ENCODE measurements at regions not wholly inside any gene's neighbourhood (a gene's known extent, or its start where the extent isn't known, plus 50 kb on each side); places are given as distances from the start of the nearest gene placed in this dataset.

- Histone ChIP-seq H3K27me3 (ENCODE audit: control insufficient read depth, insufficient read depth, low read length) (no peaks in the 10 kb centered on the region), H3K4me3 (ENCODE audit: low read depth, low read length) (no peak overlapping the region), H3K36me3 (ENCODE audit: control insufficient read depth, insufficient read depth, low read length) (no peaks in the 10 kb centered on the region)
- CTCF ChIA-PET: no interaction called here
- POLR2A ChIA-PET: no interaction called here
- DNase-seq (ENCODE audit: low read depth): no peak
- no peak for TF ChIP-seq CTCF (IDR thresholded peaks at IDR 0.05; ENCODE audit: insufficient read depth, low read depth, low read length)
These were observed 315.6 kb upstream of the SMIM31 start for GRCh38 chr4:164438321-164438720.

- Histone ChIP-seq H3K4me3 (ENCODE audit: low read depth, low read length) (no peak overlapping the region), H3K27me3 (ENCODE audit: control insufficient read depth, insufficient read depth, low read length) (no peaks in the 10 kb centered on the region), H3K36me3 (ENCODE audit: control insufficient read depth, insufficient read depth, low read length) (no peaks in the 10 kb centered on the region)
- no peak for TF ChIP-seq CTCF (IDR thresholded peaks at IDR 0.05; ENCODE audit: insufficient read depth, low read depth, low read length)
- DNase-seq (ENCODE audit: low read depth): no peak
- POLR2A ChIA-PET: no interaction called here
- CTCF ChIA-PET: no interaction called here
These were observed 314.9 kb upstream of the SMIM31 start for GRCh38 chr4:164439037-164439436.

- POLR2A ChIA-PET: no interaction called here
- DNase-seq (ENCODE audit: low read depth): no peak
- H3K4me3 ChIP-seq (ENCODE audit: low read depth, low read length): no peak overlapping the region
- H3K36me3 ChIP-seq (ENCODE audit: control insufficient read depth, insufficient read depth, low read length): no peaks in the 10 kb centered on the region
- CTCF ChIA-PET: no interaction called here
- TF ChIP-seq CTCF (IDR thresholded peaks at IDR 0.05; ENCODE audit: insufficient read depth, low read depth, low read length): no peak
- H3K27me3 ChIP-seq (ENCODE audit: control insufficient read depth, insufficient read depth, low read length): no peaks in the 10 kb centered on the region
These were observed 313.7 kb upstream of the SMIM31 start for GRCh38 chr4:164440199-164440598.

GRCh38 chr4:164441109-164441508, 312.8 kb upstream of the SMIM31 start:
- ChIA-PET CTCF (no interaction called here), POLR2A (no interaction called here)
- no peak for DNase-seq (ENCODE audit: low read depth)
- Histone ChIP-seq H3K4me3 (ENCODE audit: low read depth, low read length) (no peak overlapping the region), H3K27me3 (ENCODE audit: control insufficient read depth, insufficient read depth, low read length) (no peaks in the 10 kb centered on the region), H3K36me3 (ENCODE audit: control insufficient read depth, insufficient read depth, low read length) (no peaks in the 10 kb centered on the region)
- no peak for TF ChIP-seq CTCF (IDR thresholded peaks at IDR 0.05; ENCODE audit: insufficient read depth, low read depth, low read length)

- ChIA-PET POLR2A (no interaction called here), CTCF (no interaction called here)
- no peak for DNase-seq (ENCODE audit: low read depth)
- Histone ChIP-seq H3K27me3 (ENCODE audit: control insufficient read depth, insufficient read depth, low read length) (no peaks in the 10 kb centered on the region), H3K4me3 (ENCODE audit: low read depth, low read length) (no peak overlapping the region), H3K36me3 (ENCODE audit: control insufficient read depth, insufficient read depth, low read length) (no peaks in the 10 kb centered on the region)
- no peak for TF ChIP-seq CTCF (IDR thresholded peaks at IDR 0.05; ENCODE audit: insufficient read depth, low read depth, low read length)
These were observed 311.8 kb upstream of the SMIM31 start for GRCh38 chr4:164442180-164442579.

Data from BJ (cell line).